SK-N-SH (cell line): ENCODE measurements at regions not wholly inside any gene's neighbourhood (a gene's known extent, or its start where the extent isn't known, plus 50 kb on each side); places are given as distances from the start of the nearest gene placed in this dataset.

Experiments
- CTCF ChIA-PET: fragments of 300-600, 350-600 bp; formaldehyde crosslinking; extraction: SDS; loops from one replicate; lab custom pipeline; 2021; lab: Yijun Ruan, JAX
- POLR2A ChIA-PET: fragments of 350-600 bp; sonication (Branson Sonifier 250); formaldehyde crosslinking; extraction: SDS; loops from one replicate; lab custom pipeline; 2020; ENCODE audit warnings: antibody characterized with exemption, inconsistent platforms; lab: Yijun Ruan, JAX
- DNase-seq: peaks from one replicate; pipeline ENCODE4 v3.0.0; 2012
- H2AFZ ChIP-seq: fragments of 200-600 bp; sonication (generic); 2 replicates; pipeline ENCODE4 v1.8.1; 2016; ENCODE audit warnings: antibody characterized with exemption, mild to moderate bottlenecking, low read depth
- H3F3A ChIP-seq: fragments of 200-600 bp; sonication (generic); replicated peaks from 2 replicates; pipeline ENCODE3; 2016; ENCODE audit warnings: antibody characterized with exemption, mild to moderate bottlenecking; ENCODE audit not compliant: insufficient read depth
- H3K27ac ChIP-seq, 2 experiments: fragments of 200-500 bp in 1 of 2; fragments of 200-600 bp in 1 of 2; sonication (Bioruptor generic) in 1 of 2; sonication (generic), shearing (Covaris generic) in 1 of 2; 2 replicates each; pipeline versions ENCODE4 v1.5.1 to v1.6.1; 2014 to 2016; ENCODE audit warnings: low read depth in 2 of 2, inconsistent platforms in 1 of 2, low read length in 1 of 2, mild to moderate bottlenecking in 1 of 2, mixed read lengths in 1 of 2
- H3K27me3 ChIP-seq: fragments of 200-600 bp; sonication (generic), shearing (Covaris generic); 2 replicates; pipeline ENCODE4 v1.6.1; 2016; ENCODE audit warnings: mixed run types; ENCODE audit not compliant: insufficient read depth
- H3K36me3 ChIP-seq, 2 experiments: fragments of 200-500 bp in 1 of 2; fragments of 200-600 bp in 1 of 2; sonication (Bioruptor generic) in 1 of 2; sonication (generic) in 1 of 2; replicated peaks in 1 of 2; 2 replicates each; pipeline versions ENCODE3 to v1.5.1; 2014 to 2016; ENCODE audit warnings: low read length in 1 of 2, mild to moderate bottlenecking in 1 of 2; ENCODE audit not compliant: insufficient read depth in 2 of 2, control insufficient read depth in 1 of 2
- H3K4me1 ChIP-seq, 2 experiments: fragments of 200-500 bp in 1 of 2; fragments of 200-600 bp in 1 of 2; sonication (Bioruptor generic) in 1 of 2; sonication (generic), shearing (Covaris generic) in 1 of 2; 2 replicates each; pipeline versions ENCODE4 v1.5.1 to v1.6.1; 2014 to 2016; ENCODE audit warnings: low read depth in 1 of 2, low read length in 1 of 2, mixed run types in 1 of 2; ENCODE audit not compliant: insufficient read depth in 2 of 2, control insufficient read depth in 1 of 2
- H3K4me2 ChIP-seq: fragments of 200-600 bp; sonication (generic), shearing (Covaris generic); 2 replicates; pipeline ENCODE4 v1.6.1; 2017; ENCODE audit warnings: mixed run types
- H3K4me3 ChIP-seq, 2 experiments: fragments of 200-500 bp in 1 of 2; fragments of 200-600 bp in 1 of 2; sonication (Bioruptor generic) in 1 of 2; sonication (generic), shearing (Covaris generic) in 1 of 2; 2 replicates each; pipeline versions ENCODE4 v1.5.1 to v1.8.1; 2014 to 2016; ENCODE audit warnings: low read depth in 2 of 2, inconsistent platforms in 1 of 2, low read length in 1 of 2, mild to moderate bottlenecking in 1 of 2, mixed read lengths in 1 of 2, moderate library complexity in 1 of 2
- H3K79me2 ChIP-seq: fragments of 200-600 bp; sonication (generic); 2 replicates; pipeline ENCODE4 v1.8.1; 2017; ENCODE audit warnings: mild to moderate bottlenecking; ENCODE audit not compliant: insufficient read depth
- H3K9ac ChIP-seq: fragments of 200-600 bp; sonication (generic); 2 replicates; pipeline ENCODE4 v1.6.1; 2017; ENCODE audit warnings: mixed run types
- H3K9me2 ChIP-seq: fragments of 200-600 bp; sonication (generic); 2 replicates; pipeline ENCODE4 v1.6.1; 2017; ENCODE audit warnings: mixed run types
- H3K9me3 ChIP-seq: fragments of 200-600 bp; sonication (generic); 2 replicates; pipeline ENCODE4 v1.6.1; 2017; ENCODE audit warnings: mixed run types, mild to moderate bottlenecking, moderate library complexity
- H4K20me1 ChIP-seq: fragments of 200-600 bp; sonication (generic); 2 replicates; pipeline ENCODE4 v1.6.1; 2017; ENCODE audit warnings: mild to moderate bottlenecking, mixed run types; ENCODE audit not compliant: insufficient read depth
- EP300 ChIP-seq, 2 experiments: IDR thresholded peaks; 2 replicates each; pipeline versions ENCODE4 v1.4.0 to v1.6.1; 2012; ENCODE audit warnings: borderline replicate concordance in 1 of 2, low read depth in 1 of 2, low read length in 1 of 2
- GABPA ChIP-seq: IDR thresholded peaks from 2 replicates; pipeline ENCODE4 v1.4.0; 2012; ENCODE audit warnings: low read depth, mild to moderate bottlenecking
- JUND ChIP-seq: IDR thresholded peaks from 2 replicates; pipeline ENCODE4 v1.4.0; 2012
- RCOR1 ChIP-seq: fragments of 150-350 bp; IDR thresholded peaks from 2 replicates; pipeline ENCODE4 v1.6.1; 2017; ENCODE audit warnings: antibody characterized with exemption, low read length
- RXRA ChIP-seq: IDR thresholded peaks from 2 replicates; pipeline ENCODE4 v1.4.0; 2012; ENCODE audit warnings: low read depth, mild to moderate bottlenecking, borderline replicate concordance
- SMC3 ChIP-seq: IDR thresholded peaks from 2 replicates; pipeline ENCODE4 v1.6.1; 2012; ENCODE audit warnings: low read depth, low read length, improper control_type of control experiment
- TCF12 ChIP-seq: IDR thresholded peaks from 2 replicates; pipeline ENCODE4 v1.4.0; 2012
- TEAD4 ChIP-seq: IDR thresholded peaks from 2 replicates; pipeline ENCODE4 v1.4.0; 2012; ENCODE audit warnings: mild to moderate bottlenecking, borderline replicate concordance; ENCODE audit not compliant: insufficient read depth
- WGBS: methylation state at CpG from one replicate; pipeline ENCODE4 v1.1.6; 2017; ENCODE audit warnings: low lambda C conversion rate; 5-methylcytosine and 5-hydroxymethylcytosine counted together
- TF ChIP-seq, protein P1 (sequence below): IDR thresholded peaks from 2 replicates; pipeline ENCODE4 v1.4.0; 2012; ENCODE audit warnings: low read depth, borderline replicate concordance
- TF ChIP-seq, protein P2 (sequence below): fragments of 200-600 bp; sonication (generic); IDR thresholded peaks from 2 replicates; pipeline ENCODE4 v1.6.1; 2017; ENCODE audit warnings: antibody characterized with exemption, mild to moderate bottlenecking, moderate library complexity
- TF ChIP-seq, protein P3 (sequence below): fragments of 150-350 bp; IDR thresholded peaks from 2 replicates; pipeline ENCODE4 v1.6.1; 2016; ENCODE audit warnings: mild to moderate bottlenecking, low read depth, low read length
- TF ChIP-seq, protein P4 (sequence below): IDR thresholded peaks from 2 replicates; pipeline ENCODE4 v1.6.1; 2012; ENCODE audit warnings: mild to moderate bottlenecking, low read depth, low read length, moderate library complexity
- TF ChIP-seq, protein P5 (sequence below): fragments of 150-350 bp; IDR thresholded peaks from 2 replicates; pipeline ENCODE4 v1.6.1; 2017; ENCODE audit warnings: antibody characterized with exemption, low read length, low read depth, borderline replicate concordance

DNA sequence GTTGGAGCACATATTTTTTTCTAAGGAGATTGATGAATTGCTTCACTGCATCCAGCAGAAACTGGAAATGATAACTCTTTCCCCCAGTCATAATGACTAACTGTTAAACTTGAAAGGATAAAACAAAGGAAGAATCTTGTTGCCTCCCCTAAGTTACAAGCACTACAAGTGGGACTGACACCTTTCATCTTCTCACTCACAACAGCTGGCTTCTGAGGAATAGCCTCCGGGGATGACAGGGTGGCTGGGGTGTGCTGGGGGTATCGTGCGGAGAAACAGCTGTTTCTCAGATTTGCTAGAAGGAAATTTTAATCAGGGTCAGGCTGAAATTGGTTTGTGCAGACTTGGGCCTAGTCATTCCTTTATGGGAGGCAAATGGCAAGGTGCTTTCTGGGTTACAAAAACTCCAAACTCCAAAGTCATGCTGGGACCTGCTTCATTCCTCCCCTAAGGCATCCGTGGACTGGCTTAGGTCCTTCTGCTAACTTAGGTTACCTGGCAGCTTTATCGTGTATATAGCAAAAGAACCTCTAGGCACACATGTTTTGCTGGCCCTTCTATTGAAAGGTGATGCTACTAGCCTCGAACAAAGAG lies 557.2 kb downstream of the TOX3 start:
- Histone ChIP-seq H3K27ac (no peak overlapping the region), H3F3A (no peaks in the 10 kb centered on the region), H3K79me2 (no peaks in the 10 kb centered on the region), H3K36me3 (no peaks in the 10 kb centered on the region), H3K27me3 (no peaks in the 10 kb centered on the region), H3K4me3 (no peak overlapping the region), H3K4me2 (no peak overlapping the region), H3K9me3 (no peaks in the 10 kb centered on the region), H3K4me1 (peaks cover 0 to 4% of the 10 kb centered on the region in 2 experiments; a peak in 1 of 4 replicates), H4K20me1 (no peaks in the 10 kb centered on the region), H3K9me2 (no peaks in the 10 kb centered on the region), H3K9ac (no peak overlapping the region), H2AFZ (no peak overlapping the region)
- TF ChIP-seq GABPA = no peak
- no peak for TF ChIP-seq RXRA
- TF ChIP-seq, protein P1, sequence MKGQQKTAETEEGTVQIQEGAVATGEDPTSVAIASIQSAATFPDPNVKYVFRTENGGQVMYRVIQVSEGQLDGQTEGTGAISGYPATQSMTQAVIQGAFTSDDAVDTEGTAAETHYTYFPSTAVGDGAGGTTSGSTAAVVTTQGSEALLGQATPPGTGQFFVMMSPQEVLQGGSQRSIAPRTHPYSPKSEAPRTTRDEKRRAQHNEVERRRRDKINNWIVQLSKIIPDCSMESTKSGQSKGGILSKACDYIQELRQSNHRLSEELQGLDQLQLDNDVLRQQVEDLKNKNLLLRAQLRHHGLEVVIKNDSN = no peak
- no peak for TF ChIP-seq SMC3
- ChIA-PET POLR2A (no interaction called here), CTCF (interaction anchor here (0.5 to 1.2 kb wide), 2 partner anchors 172 to 822 kb away, joined by 3 to 6 read pairs; no protein-coding TSS in a partner anchor)
- no peak for DNase-seq
- 12% methylated on average over 6 of the region's 6 CpGs for WGBS

DNA sequence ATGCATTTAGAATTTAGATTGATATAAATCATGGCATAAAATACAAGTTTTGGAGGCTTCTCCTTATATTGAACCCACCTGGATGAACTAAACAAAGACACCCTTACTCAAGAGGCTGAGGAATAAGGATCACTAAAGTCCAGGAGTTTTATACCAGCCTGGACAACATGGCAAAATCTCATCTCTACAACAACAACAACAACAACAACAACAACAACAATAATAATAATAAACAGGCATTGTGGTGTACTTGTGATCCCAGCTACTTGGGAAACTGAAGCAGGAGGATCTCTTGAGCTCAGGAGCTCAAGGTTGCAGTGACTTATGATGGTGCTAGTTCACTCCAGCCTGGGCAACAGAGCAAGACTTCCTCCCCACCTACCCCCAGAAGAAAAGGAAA lies 558.0 kb downstream of the TOX3 start:
- H3K27ac ChIP-seq = no peak overlapping the region
- no peak overlapping the region for H3K4me2 ChIP-seq
- no peak overlapping the region for H2AFZ ChIP-seq
- no peaks in the 10 kb centered on the region for H3K27me3 ChIP-seq
- no peaks in the 10 kb centered on the region for H3F3A ChIP-seq
- ChIA-PET POLR2A (no interaction called here), CTCF (no interaction called here)
- no peaks in the 10 kb centered on the region for H3K4me1 ChIP-seq
- H3K4me3 ChIP-seq = no peak overlapping the region
- H3K9ac ChIP-seq = no peak overlapping the region
- H4K20me1 ChIP-seq = no peaks in the 10 kb centered on the region
- no peaks in the 10 kb centered on the region for H3K79me2 ChIP-seq
- H3K9me3 ChIP-seq = no peaks in the 10 kb centered on the region
- TF ChIP-seq TCF12 = no peak
- TF ChIP-seq, all 33 proteins: peak for 0
- no peaks in the 10 kb centered on the region for H3K36me3 ChIP-seq
- H3K9me2 ChIP-seq = no peaks in the 10 kb centered on the region
- no peak for DNase-seq

DNA sequence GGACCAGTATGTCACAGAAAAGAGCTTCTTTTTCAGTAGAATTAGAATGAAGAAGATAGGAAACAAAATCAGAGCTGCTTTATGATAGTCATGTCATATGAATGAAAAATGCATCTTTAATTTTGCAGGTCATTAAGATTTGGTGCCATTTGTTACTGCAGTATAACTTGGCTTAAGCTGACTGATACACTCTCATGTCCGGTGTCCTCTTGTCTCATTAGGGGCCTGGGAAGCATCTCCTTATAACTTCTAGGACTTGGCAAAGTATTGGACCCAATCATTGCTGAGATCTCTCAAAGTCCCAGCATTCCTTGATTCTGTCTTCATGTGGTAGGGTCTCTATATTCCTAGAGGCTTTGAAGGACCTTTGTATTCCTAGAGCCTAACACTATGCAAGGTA lies 559.4 kb downstream of the TOX3 start:
- no peak for DNase-seq
- Histone ChIP-seq H3K9me2 (no peaks in the 10 kb centered on the region), H3K9ac (no peak overlapping the region), H3K36me3 (no peaks in the 10 kb centered on the region), H2AFZ (no peak overlapping the region), H3K27ac (no peak overlapping the region), H3F3A (no peaks in the 10 kb centered on the region), H3K79me2 (no peaks in the 10 kb centered on the region), H4K20me1 (no peaks in the 10 kb centered on the region), H3K27me3 (no peaks in the 10 kb centered on the region), H3K4me2 (no peak overlapping the region), H3K4me1 (no peaks in the 10 kb centered on the region), H3K4me3 (no peak overlapping the region), H3K9me3 (no peaks in the 10 kb centered on the region)
- 8% methylated on average over 1 of the region's 1 CpG for WGBS
- ChIA-PET CTCF (interaction anchor here (1.0 to 2.3 kb wide), 4 partner anchors 10 to 169 kb away, joined by 3 to 11 read pairs (median 4); no protein-coding TSS in a partner anchor), POLR2A (no interaction called here)
- TF ChIP-seq TEAD4 = no peak
- TF ChIP-seq RCOR1 = no peak
- TF ChIP-seq, protein P2, sequence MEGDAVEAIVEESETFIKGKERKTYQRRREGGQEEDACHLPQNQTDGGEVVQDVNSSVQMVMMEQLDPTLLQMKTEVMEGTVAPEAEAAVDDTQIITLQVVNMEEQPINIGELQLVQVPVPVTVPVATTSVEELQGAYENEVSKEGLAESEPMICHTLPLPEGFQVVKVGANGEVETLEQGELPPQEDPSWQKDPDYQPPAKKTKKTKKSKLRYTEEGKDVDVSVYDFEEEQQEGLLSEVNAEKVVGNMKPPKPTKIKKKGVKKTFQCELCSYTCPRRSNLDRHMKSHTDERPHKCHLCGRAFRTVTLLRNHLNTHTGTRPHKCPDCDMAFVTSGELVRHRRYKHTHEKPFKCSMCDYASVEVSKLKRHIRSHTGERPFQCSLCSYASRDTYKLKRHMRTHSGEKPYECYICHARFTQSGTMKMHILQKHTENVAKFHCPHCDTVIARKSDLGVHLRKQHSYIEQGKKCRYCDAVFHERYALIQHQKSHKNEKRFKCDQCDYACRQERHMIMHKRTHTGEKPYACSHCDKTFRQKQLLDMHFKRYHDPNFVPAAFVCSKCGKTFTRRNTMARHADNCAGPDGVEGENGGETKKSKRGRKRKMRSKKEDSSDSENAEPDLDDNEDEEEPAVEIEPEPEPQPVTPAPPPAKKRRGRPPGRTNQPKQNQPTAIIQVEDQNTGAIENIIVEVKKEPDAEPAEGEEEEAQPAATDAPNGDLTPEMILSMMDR = no peak
- TF ChIP-seq, protein P3, sequence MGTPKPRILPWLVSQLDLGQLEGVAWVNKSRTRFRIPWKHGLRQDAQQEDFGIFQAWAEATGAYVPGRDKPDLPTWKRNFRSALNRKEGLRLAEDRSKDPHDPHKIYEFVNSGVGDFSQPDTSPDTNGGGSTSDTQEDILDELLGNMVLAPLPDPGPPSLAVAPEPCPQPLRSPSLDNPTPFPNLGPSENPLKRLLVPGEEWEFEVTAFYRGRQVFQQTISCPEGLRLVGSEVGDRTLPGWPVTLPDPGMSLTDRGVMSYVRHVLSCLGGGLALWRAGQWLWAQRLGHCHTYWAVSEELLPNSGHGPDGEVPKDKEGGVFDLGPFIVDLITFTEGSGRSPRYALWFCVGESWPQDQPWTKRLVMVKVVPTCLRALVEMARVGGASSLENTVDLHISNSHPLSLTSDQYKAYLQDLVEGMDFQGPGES = no peak
- no peak for TF ChIP-seq SMC3
- TF ChIP-seq, protein P4, sequence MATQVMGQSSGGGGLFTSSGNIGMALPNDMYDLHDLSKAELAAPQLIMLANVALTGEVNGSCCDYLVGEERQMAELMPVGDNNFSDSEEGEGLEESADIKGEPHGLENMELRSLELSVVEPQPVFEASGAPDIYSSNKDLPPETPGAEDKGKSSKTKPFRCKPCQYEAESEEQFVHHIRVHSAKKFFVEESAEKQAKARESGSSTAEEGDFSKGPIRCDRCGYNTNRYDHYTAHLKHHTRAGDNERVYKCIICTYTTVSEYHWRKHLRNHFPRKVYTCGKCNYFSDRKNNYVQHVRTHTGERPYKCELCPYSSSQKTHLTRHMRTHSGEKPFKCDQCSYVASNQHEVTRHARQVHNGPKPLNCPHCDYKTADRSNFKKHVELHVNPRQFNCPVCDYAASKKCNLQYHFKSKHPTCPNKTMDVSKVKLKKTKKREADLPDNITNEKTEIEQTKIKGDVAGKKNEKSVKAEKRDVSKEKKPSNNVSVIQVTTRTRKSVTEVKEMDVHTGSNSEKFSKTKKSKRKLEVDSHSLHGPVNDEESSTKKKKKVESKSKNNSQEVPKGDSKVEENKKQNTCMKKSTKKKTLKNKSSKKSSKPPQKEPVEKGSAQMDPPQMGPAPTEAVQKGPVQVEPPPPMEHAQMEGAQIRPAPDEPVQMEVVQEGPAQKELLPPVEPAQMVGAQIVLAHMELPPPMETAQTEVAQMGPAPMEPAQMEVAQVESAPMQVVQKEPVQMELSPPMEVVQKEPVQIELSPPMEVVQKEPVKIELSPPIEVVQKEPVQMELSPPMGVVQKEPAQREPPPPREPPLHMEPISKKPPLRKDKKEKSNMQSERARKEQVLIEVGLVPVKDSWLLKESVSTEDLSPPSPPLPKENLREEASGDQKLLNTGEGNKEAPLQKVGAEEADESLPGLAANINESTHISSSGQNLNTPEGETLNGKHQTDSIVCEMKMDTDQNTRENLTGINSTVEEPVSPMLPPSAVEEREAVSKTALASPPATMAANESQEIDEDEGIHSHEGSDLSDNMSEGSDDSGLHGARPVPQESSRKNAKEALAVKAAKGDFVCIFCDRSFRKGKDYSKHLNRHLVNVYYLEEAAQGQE = no peak
- TF ChIP-seq, protein P5, sequence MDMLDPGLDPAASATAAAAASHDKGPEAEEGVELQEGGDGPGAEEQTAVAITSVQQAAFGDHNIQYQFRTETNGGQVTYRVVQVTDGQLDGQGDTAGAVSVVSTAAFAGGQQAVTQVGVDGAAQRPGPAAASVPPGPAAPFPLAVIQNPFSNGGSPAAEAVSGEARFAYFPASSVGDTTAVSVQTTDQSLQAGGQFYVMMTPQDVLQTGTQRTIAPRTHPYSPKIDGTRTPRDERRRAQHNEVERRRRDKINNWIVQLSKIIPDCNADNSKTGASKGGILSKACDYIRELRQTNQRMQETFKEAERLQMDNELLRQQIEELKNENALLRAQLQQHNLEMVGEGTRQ = no peak
- no peak for TF ChIP-seq EP300 (IDR thresholded peaks at IDR 0.05; ENCODE audit: borderline replicate concordance in 1 of 2, low read depth in 1 of 2, low read length in 1 of 2)
- TF ChIP-seq JUND = no peak
